GM12878 (cell line): ENCODE measurements at regions not wholly inside any gene's neighbourhood (a gene's known extent, or its start where the extent isn't known, plus 50 kb on each side); places are given as distances from the start of the nearest gene placed in this dataset.

ENCODE experiments used
- ATAC-seq: fragments of 200-7000 bp; cut with Tn5 transposase; 3 replicates; pipeline ENCODE4 v1.9.1; 2020; ENCODE audit warnings: mild to moderate bottlenecking, moderate library complexity
- BruUV-seq: library from RNA; stranded (reverse); fragments of 400-500 nt; replicated peaks from 2 replicates; lab custom pipeline; 2021; lab: Mats Ljungman, UMichigan
- CTCF ChIA-PET: fragments of 300-600 bp; sonication (Branson Sonifier 250); formaldehyde crosslinking; extraction: SDS; loops from one replicate; lab custom pipeline; 2021; ENCODE audit warnings: inconsistent platforms; lab: Yijun Ruan, JAX
- POLR2A ChIA-PET: fragments of 350-600 bp; formaldehyde crosslinking; extraction: SDS; loops from one replicate; lab custom pipeline; 2021; ENCODE audit warnings: inconsistent platforms; lab: Charles Lee
- RAD21 ChIA-PET: fragments of 300-600 bp; sonication (Branson Sonifier 250); formaldehyde crosslinking; loops from one replicate; lab custom pipeline; 2023; ENCODE audit warnings: antibody characterized with exemption; ENCODE audit not compliant: unreplicated experiment; lab: Charles Lee
- SMC1A ChIA-PET: fragments of 300-600 bp; sonication (Branson Sonifier 250); formaldehyde crosslinking; loops from one replicate; lab custom pipeline; 2023; ENCODE audit not compliant: unreplicated experiment, uncharacterized antibody; lab: Charles Lee
- DNase-seq: peaks from one replicate; pipeline ENCODE4 v3.0.0-alpha.2; 2011; ENCODE audit warnings: low read depth, low spot score
- FAIRE-seq: peaks from 3 replicates; lab custom pipeline; 2011; peaks lifted over from hg19 to GRCh38; lab: Jason Lieb, UNC
- H2AFZ ChIP-seq: 2 replicates; pipeline ENCODE4 v1.6.0; 2011; ENCODE audit warnings: low read depth, low read length, control low read depth; ENCODE audit not compliant: control insufficient read depth
- H3K27ac ChIP-seq: 2 replicates; pipeline ENCODE4 v1.5.1; 2011; ENCODE audit warnings: control low read depth; ENCODE audit not compliant: control insufficient read depth, insufficient read depth
- H3K27me3 ChIP-seq, 2 experiments: replicated peaks in 1 of 2; 2 replicates each; pipeline versions ENCODE4 v1.6.0 to v1.6.1; 2011; ENCODE audit warnings: low read length in 1 of 2; ENCODE audit not compliant: control insufficient read depth in 2 of 2, insufficient read depth in 2 of 2
- H3K36me3 ChIP-seq, 2 experiments: 2 replicates each; pipeline ENCODE4 v1.5.1; 2011; ENCODE audit warnings: low read length in 1 of 2; ENCODE audit not compliant: control insufficient read depth in 2 of 2, insufficient read depth in 2 of 2
- H3K4me1 ChIP-seq: 2 replicates; pipeline ENCODE4 v1.6.1; 2011; ENCODE audit warnings: mild to moderate bottlenecking, low read length, moderate library complexity, mixed read lengths; ENCODE audit not compliant: control insufficient read depth, insufficient read depth
- H3K4me2 ChIP-seq: 2 replicates; pipeline ENCODE4 v1.6.0; 2011; ENCODE audit warnings: control low read depth; ENCODE audit not compliant: control insufficient read depth, insufficient read depth
- H3K4me3 ChIP-seq: fragments of 200-600 bp; sonication (generic); 2 replicates; pipeline ENCODE4 v1.5.1; 2016
- H3K79me2 ChIP-seq: 2 replicates; pipeline ENCODE4 v1.6.0; 2011; ENCODE audit warnings: low read length; ENCODE audit not compliant: control insufficient read depth, insufficient read depth
- H3K9ac ChIP-seq: 2 replicates; pipeline ENCODE4 v1.8.0; 2011; ENCODE audit warnings: low read length, control low read depth, mixed read lengths; ENCODE audit not compliant: control insufficient read depth, insufficient read depth
- H3K9me3 ChIP-seq: replicated peaks from 3 replicates; pipeline ENCODE4 v1.5.1; 2011; ENCODE audit warnings: mild to moderate bottlenecking, low read length; ENCODE audit not compliant: control insufficient read depth, insufficient read depth
- H4K20me1 ChIP-seq: 2 replicates; pipeline ENCODE4 v1.6.0; 2011; ENCODE audit not compliant: control insufficient read depth, insufficient read depth
- BCL11A ChIP-seq: IDR thresholded peaks from 2 replicates; pipeline ENCODE4 v1.6.1; 2011; ENCODE audit warnings: low read depth, low read length
- CBX5 ChIP-seq: sonication (generic); IDR thresholded peaks from 2 replicates; pipeline ENCODE4 v1.6.1; 2016; ENCODE audit warnings: low read depth, moderate library complexity, mild to moderate bottlenecking, inconsistent platforms
- CHD1 ChIP-seq: IDR thresholded peaks from 2 replicates; pipeline ENCODE4 v1.6.1; 2012; ENCODE audit warnings: low read depth, low read length, improper control_type of control experiment
- EZH2 ChIP-seq: IDR thresholded peaks from 2 replicates; pipeline ENCODE4 v1.6.1; 2012; ENCODE audit warnings: low read depth, mild to moderate bottlenecking, control low read depth, inconsistent platforms, low read length, borderline replicate concordance; ENCODE audit not compliant: control insufficient read depth
- KLF5 ChIP-seq: fragments of 450-650 bp; IDR thresholded peaks from 2 replicates; pipeline ENCODE4 v1.6.1; 2014; ENCODE audit warnings: mild to moderate bottlenecking; ENCODE audit not compliant: partially characterized antibody
- PML ChIP-seq: IDR thresholded peaks from 2 replicates; pipeline ENCODE4 v1.6.1; 2012; ENCODE audit warnings: low read length, inconsistent platforms
- SIX5 ChIP-seq: IDR thresholded peaks from 2 replicates; pipeline ENCODE4 v1.6.1; 2011; ENCODE audit warnings: mild to moderate bottlenecking, low read depth, low read length, moderate library complexity; ENCODE audit not compliant: severe bottlenecking
- SMAD5 ChIP-seq: IDR thresholded peaks from 2 replicates; pipeline ENCODE4 v1.6.1; 2016; ENCODE audit warnings: antibody characterized with exemption, low read depth
- SP1 ChIP-seq: IDR thresholded peaks from one replicate; pipeline ENCODE4 v1.6.1; 2011; ENCODE audit warnings: low read depth, low read length
- USF1 ChIP-seq: IDR thresholded peaks from 2 replicates; pipeline ENCODE4 v1.6.1; 2011; ENCODE audit warnings: borderline replicate concordance, low read depth, mild to moderate bottlenecking, moderate library complexity, mixed read lengths, low read length; ENCODE audit not compliant: insufficient read depth; ENCODE audit errors: extremely low read length
- WGBS: methylation state at CpG from one replicate; pipeline ENCODE4 v1.1.6; 2016; ENCODE audit warnings: low lambda C conversion rate; ENCODE audit not compliant: insufficient replicate concordance, insufficient coverage; ENCODE audit errors: missing lambda C conversion rate; 5-methylcytosine and 5-hydroxymethylcytosine counted together
- in situ Hi-C: fragments of 300-500 bp; cut with MboI; formaldehyde crosslinking; loops from 9 replicates; pipeline ENCODE4 v1.14.3; 2018; ENCODE audit warnings: mixed read lengths
- intact Hi-C: fragments of 100-400 bp; cut with micrococcal nuclease; formaldehyde crosslinking; loops from one replicate; pipeline ENCODE4 v1.14.2; 2022; ENCODE audit not compliant: unreplicated experiment

GRCh38 chr1:213584272-213584671 lies 403.5 kb upstream of the PROX1 start:
- H3K4me3 ChIP-seq, result no peak overlapping the region
- ChIA-PET SMC1A (no interaction called here), CTCF (no interaction called here), RAD21 (no interaction called here), POLR2A (no interaction called here)
- no peaks in the 10 kb centered on the region for H3K9me3 ChIP-seq
- H2AFZ ChIP-seq, result no peak overlapping the region
- H3K9ac ChIP-seq, result no peak overlapping the region
- no peaks in the 10 kb centered on the region for H4K20me1 ChIP-seq
- WGBS, result 43% methylated on average over 2 of the region's 2 CpGs
- no peak overlapping the region for H3K4me2 ChIP-seq
- no peaks in the 10 kb centered on the region for H3K36me3 ChIP-seq
- H3K27ac ChIP-seq, result no peak overlapping the region
- in situ Hi-C loops, result no loop called here
- BruUV-seq, result no TSS peak
- TF ChIP-seq SMAD5, result no peak
- TF ChIP-seq CBX5, result no peak
- no peak for TF ChIP-seq SIX5
- TF ChIP-seq USF1, result no peak
- TF ChIP-seq EZH2, result no peak
- no peak for TF ChIP-seq SP1
- no peak for TF ChIP-seq PML
- no peak for TF ChIP-seq KLF5
- TF ChIP-seq BCL11A, result no peak
- no peak for TF ChIP-seq CHD1
- no peak for ATAC-seq
- FAIRE-seq, result no peak
- H3K27me3 ChIP-seq, result no peaks in the 10 kb centered on the region
- no peaks in the 10 kb centered on the region for H3K4me1 ChIP-seq
- no peak for DNase-seq
- H3K79me2 ChIP-seq, result no peaks in the 10 kb centered on the region
- intact Hi-C loops, result no loop called here
